PC-3 (cell line): ENCODE measurements at regions not wholly inside any gene's neighbourhood (a gene's known extent, or its start where the extent isn't known, plus 50 kb on each side); places are given as distances from the start of the nearest gene placed in this dataset.

ENCODE experiments used
- ATAC-seq: fragments of 200-7000 bp; cut with Tn5 transposase; 2 replicates; pipeline ENCODE4 v1.9.1; 2020; ENCODE audit warnings: mild to moderate bottlenecking, moderate library complexity
- BruUV-seq: library from RNA; stranded (reverse); fragments of 400-500 nt; replicated peaks from 2 replicates; lab custom pipeline; 2021; lab: Mats Ljungman, UMichigan
- CTCF ChIA-PET: fragments of 300-600 bp; sonication (Branson Sonifier 250); formaldehyde crosslinking; loops from one replicate; lab custom pipeline; 2022; ENCODE audit warnings: antibody characterized with exemption; lab: Charles Lee
- POLR2A ChIA-PET: fragments of 300-600 bp; sonication (Branson Sonifier 250); formaldehyde crosslinking; loops from one replicate; lab custom pipeline; 2022; ENCODE audit warnings: antibody characterized with exemption; ENCODE audit not compliant: unreplicated experiment; lab: Charles Lee
- DNase-seq: peaks from one replicate; pipeline ENCODE4 v3.0.0-alpha.2; 2015
- H2AFZ ChIP-seq: fragments of 300-600 bp; sonication (generic); 2 replicates; pipeline ENCODE4 v1.6.0; 2016; ENCODE audit warnings: antibody characterized with exemption, low read length
- H3F3A ChIP-seq: fragments of 300-600 bp; sonication (generic); one replicate; pipeline ENCODE4 v1.6.0; 2017; ENCODE audit warnings: antibody characterized with exemption, low read length, control low read depth, mild to moderate bottlenecking; ENCODE audit not compliant: unreplicated experiment
- H3K27ac ChIP-seq: fragments of 300-600 bp; sonication (generic); 2 replicates; pipeline ENCODE4 v1.5.1; 2016; ENCODE audit warnings: mild to moderate bottlenecking, low read length
- H3K27me3 ChIP-seq: fragments of 300-600 bp; sonication (generic); 2 replicates; pipeline ENCODE4 v1.6.1; 2016; ENCODE audit warnings: low read length, mixed read lengths
- H3K36me3 ChIP-seq: fragments of 300-600 bp; sonication (generic); 2 replicates; pipeline ENCODE4 v1.6.1; 2016; ENCODE audit warnings: low read depth, mixed run types, low read length, mixed read lengths
- H3K4me1 ChIP-seq: fragments of 300-600 bp; sonication (generic); 2 replicates; pipeline ENCODE4 v1.5.1; 2016; ENCODE audit warnings: low read length; ENCODE audit not compliant: insufficient read depth
- H3K4me2 ChIP-seq: fragments of 300-600 bp; sonication (generic); 2 replicates; pipeline ENCODE4 v1.6.0; 2016; ENCODE audit warnings: low read length
- H3K4me3 ChIP-seq: fragments of 300-600 bp; sonication (generic); 2 replicates; pipeline ENCODE4 v1.5.1; 2016; ENCODE audit warnings: mild to moderate bottlenecking, low read length, mixed read lengths
- H3K79me2 ChIP-seq: fragments of 300-600 bp; sonication (generic); 2 replicates; pipeline ENCODE4 v1.6.1; 2017; ENCODE audit warnings: low read length, mixed read lengths
- H3K9ac ChIP-seq: fragments of 300-600 bp; sonication (generic); 2 replicates; pipeline ENCODE4 v1.6.0; 2016; ENCODE audit warnings: mild to moderate bottlenecking, low read length
- H3K9me2 ChIP-seq: fragments of 300-600 bp; sonication (generic); replicated peaks from 2 replicates; pipeline ENCODE4 v1.6.1; 2016; ENCODE audit warnings: mixed run types, low read length, mixed read lengths
- H3K9me3 ChIP-seq: fragments of 300-600 bp; sonication (generic); 2 replicates; pipeline ENCODE4 v1.6.1; 2016; ENCODE audit warnings: low read length, mixed read lengths
- H4K20me1 ChIP-seq: fragments of 300-600 bp; sonication (generic); 2 replicates; pipeline ENCODE4 v1.6.1; 2016; ENCODE audit warnings: low read length, mixed read lengths
- EZH2 ChIP-seq: fragments of 300-600 bp; sonication (generic); IDR thresholded peaks from one replicate; pipeline ENCODE4 v1.6.1; 2017; ENCODE audit warnings: antibody characterized with exemption, mild to moderate bottlenecking, low read length; ENCODE audit not compliant: unreplicated experiment
- EZH2phosphoT487 ChIP-seq: fragments of 300-600 bp; sonication (generic); IDR thresholded peaks from 2 replicates; pipeline ENCODE4 v1.6.1; 2018; ENCODE audit warnings: mild to moderate bottlenecking, antibody characterized with exemption, low read length, borderline replicate concordance
- intact Hi-C: fragments of 100-400 bp; cut with micrococcal nuclease; formaldehyde crosslinking; loops from 2 replicates; pipeline ENCODE4 v1.9.0; 2023
- TF ChIP-seq, protein P1 (sequence below): fragments of 300-600 bp; sonication (generic); conservative IDR thresholded peaks from 2 replicates; pipeline ENCODE4 v1.5.1; 2017; ENCODE audit warnings: antibody characterized with exemption, low read depth, mild to moderate bottlenecking, low read length

DNA sequence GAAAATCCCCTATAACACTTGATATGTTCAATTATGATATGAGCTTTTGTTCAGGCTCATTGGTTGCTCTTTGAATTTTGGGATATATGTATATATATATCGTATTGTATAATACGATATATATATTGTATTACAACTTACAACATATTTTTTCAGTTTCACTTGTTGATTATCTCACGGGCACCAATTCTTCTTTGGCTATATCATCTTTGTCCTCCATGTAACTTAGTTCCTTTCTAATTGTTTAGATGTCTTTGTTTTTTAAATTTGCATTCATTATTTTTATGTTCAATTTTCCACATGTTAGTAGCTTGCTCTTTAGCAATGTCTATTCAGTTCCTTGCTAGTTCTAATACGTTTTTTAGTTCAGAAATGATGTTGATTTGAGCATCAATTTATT is 150.0 kb downstream of the BACH1 start:
- H3K36me3 ChIP-seq: no peaks in the 10 kb centered on the region
- H3K9ac ChIP-seq: no peak overlapping the region
- ChIA-PET CTCF (no interaction called here), POLR2A (no interaction called here)
- H2AFZ ChIP-seq: no peak overlapping the region
- no peak overlapping the region for H3K4me3 ChIP-seq
- ATAC-seq: no peak
- no peak for DNase-seq
- H3F3A ChIP-seq: no peaks in the 10 kb centered on the region
- no peak overlapping the region for H3K27ac ChIP-seq
- no peak overlapping the region for H3K4me2 ChIP-seq
- no TSS peak for BruUV-seq
- no peak for TF ChIP-seq EZH2phosphoT487
- no peak for TF ChIP-seq EZH2
- TF ChIP-seq, protein P1, sequence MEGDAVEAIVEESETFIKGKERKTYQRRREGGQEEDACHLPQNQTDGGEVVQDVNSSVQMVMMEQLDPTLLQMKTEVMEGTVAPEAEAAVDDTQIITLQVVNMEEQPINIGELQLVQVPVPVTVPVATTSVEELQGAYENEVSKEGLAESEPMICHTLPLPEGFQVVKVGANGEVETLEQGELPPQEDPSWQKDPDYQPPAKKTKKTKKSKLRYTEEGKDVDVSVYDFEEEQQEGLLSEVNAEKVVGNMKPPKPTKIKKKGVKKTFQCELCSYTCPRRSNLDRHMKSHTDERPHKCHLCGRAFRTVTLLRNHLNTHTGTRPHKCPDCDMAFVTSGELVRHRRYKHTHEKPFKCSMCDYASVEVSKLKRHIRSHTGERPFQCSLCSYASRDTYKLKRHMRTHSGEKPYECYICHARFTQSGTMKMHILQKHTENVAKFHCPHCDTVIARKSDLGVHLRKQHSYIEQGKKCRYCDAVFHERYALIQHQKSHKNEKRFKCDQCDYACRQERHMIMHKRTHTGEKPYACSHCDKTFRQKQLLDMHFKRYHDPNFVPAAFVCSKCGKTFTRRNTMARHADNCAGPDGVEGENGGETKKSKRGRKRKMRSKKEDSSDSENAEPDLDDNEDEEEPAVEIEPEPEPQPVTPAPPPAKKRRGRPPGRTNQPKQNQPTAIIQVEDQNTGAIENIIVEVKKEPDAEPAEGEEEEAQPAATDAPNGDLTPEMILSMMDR: no peak
- H3K27me3 ChIP-seq: no peaks in the 10 kb centered on the region
- no peaks in the 10 kb centered on the region for H3K9me2 ChIP-seq
- no peaks in the 10 kb centered on the region for H3K4me1 ChIP-seq
- H3K9me3 ChIP-seq: no peaks in the 10 kb centered on the region
- no peaks in the 10 kb centered on the region for H3K79me2 ChIP-seq
- no peaks in the 10 kb centered on the region for H4K20me1 ChIP-seq
- intact Hi-C loops: no loop called here

DNA sequence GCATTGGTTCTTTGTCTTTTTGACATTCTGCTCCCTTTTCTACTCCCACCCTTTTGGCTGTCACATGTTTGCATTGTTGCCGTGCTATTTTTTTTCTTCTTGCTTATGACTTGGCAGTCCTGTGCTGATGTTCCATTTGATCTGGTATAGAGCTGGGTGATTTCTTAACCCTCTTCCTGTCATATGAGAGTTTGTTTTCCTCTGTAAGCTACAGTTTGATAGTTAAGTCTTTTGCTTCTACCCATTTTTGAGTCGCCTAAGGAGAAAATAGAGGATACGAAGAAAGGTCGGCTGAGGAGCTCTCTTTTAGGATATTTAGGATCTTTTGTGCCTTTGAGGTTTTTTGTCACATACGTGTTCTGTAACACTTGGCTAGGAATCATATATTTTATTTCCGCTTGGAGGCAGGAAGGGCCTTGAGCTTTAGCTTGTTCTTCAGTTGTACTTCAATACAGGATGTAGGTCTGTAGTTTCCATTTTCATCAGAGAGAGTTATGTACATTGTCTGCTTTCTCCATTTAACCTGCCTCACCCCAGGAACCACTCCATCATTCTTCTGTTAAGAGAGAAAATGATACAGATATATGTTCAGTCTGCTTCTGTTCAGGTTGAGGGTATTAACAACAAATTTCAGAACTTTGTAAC is 150.7 kb downstream of the BACH1 start:
- POLR2A ChIA-PET: no interaction called here

DNA sequence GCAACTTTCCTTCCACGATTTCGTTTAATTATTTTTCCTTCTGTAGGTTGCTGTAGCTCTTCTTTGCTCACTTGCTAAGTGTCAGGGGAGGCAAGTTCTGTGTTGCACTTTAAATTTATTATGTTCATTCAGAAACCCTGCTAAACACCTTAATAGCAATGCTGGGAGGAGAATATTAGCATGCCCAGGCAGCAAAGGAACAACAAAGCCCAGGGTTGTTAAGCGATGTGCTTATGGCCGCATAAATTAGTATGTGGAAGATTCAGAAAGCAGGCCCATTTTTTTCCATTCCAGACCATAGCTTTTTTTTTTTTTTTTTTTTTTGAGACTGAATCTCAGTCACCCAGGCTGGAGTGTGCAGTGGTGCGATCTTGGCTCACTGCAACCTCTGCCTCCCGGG is 151.3 kb downstream of the BACH1 start:
- Histone ChIP-seq H2AFZ (no peak overlapping the region), H3K4me3 (no peak overlapping the region), H3F3A (no peaks in the 10 kb centered on the region), H4K20me1 (no peaks in the 10 kb centered on the region), H3K9me2 (no peaks in the 10 kb centered on the region), H3K27me3 (no peaks in the 10 kb centered on the region), H3K4me1 (no peaks in the 10 kb centered on the region), H3K9me3 (no peaks in the 10 kb centered on the region), H3K79me2 (no peaks in the 10 kb centered on the region), H3K27ac (no peak overlapping the region), H3K4me2 (no peak overlapping the region), H3K36me3 (no peaks in the 10 kb centered on the region), H3K9ac (no peak overlapping the region)
- intact Hi-C loops: no loop called here
- TF ChIP-seq EZH2phosphoT487: no peak
- no peak for DNase-seq
- ChIA-PET POLR2A (no interaction called here), CTCF (no interaction called here)
- no peak for ATAC-seq
- BruUV-seq: no TSS peak

More for the DNA sequence above, 150.7 kb downstream of the BACH1 start:
- TF ChIP-seq EZH2: no peak
- TF ChIP-seq EZH2phosphoT487: no peak
- TF ChIP-seq, protein P1: no peak
- CTCF ChIA-PET: no interaction called here
- Histone ChIP-seq H3F3A (no peaks in the 10 kb centered on the region), H4K20me1 (no peaks in the 10 kb centered on the region), H3K27ac (no peak overlapping the region), H3K9me2 (no peaks in the 10 kb centered on the region), H3K4me3 (no peak overlapping the region), H2AFZ (no peak overlapping the region), H3K27me3 (no peaks in the 10 kb centered on the region), H3K36me3 (no peaks in the 10 kb centered on the region), H3K79me2 (no peaks in the 10 kb centered on the region), H3K9ac (no peak overlapping the region), H3K4me1 (no peaks in the 10 kb centered on the region), H3K4me2 (no peak overlapping the region), H3K9me3 (no peaks in the 10 kb centered on the region)
- DNase-seq (no peak), ATAC-seq (no peak)
- intact Hi-C loops: no loop called here
- no TSS peak for BruUV-seq
